Lower leg skin (tissue), 4 donors: ENCODE measurements at regions not wholly inside any gene's neighbourhood (a gene's known extent, or its start where the extent isn't known, plus 50 kb on each side); places are given as distances from the start of the nearest gene placed in this dataset.
"Not testable (repeated sequence)": the region's sequence is repeated elsewhere in the genome, so short reads cannot be mapped to it uniquely, and the experiment has no call there.

ENCODE experiments used
- DNase-seq, 2 donors: peaks; one replicate each; pipeline ENCODE4 v3.0.0-alpha.2; 2019; ENCODE audit warnings: low spot score in 2 of 2
- H3K4me3 ChIP-seq: fragments of 200-600 bp; sonication (generic); 2 replicates; pipeline ENCODE4 v1.5.1; 2017; ENCODE audit warnings: mild to moderate bottlenecking, low read depth; ENCODE audit not compliant: poor library complexity, severe bottlenecking
- CTCF ChIP-seq, 3 donors: fragments of 450-650 bp; IDR thresholded peaks; one replicate each; pipeline ENCODE4 v1.5.1; 2016; ENCODE audit warnings: antibody characterized with exemption in 3 of 3, mild to moderate bottlenecking in 3 of 3, moderate library complexity in 2 of 3
- POLR2A ChIP-seq, 2 donors: fragments of 450-650 bp; IDR thresholded peaks; one replicate each; pipeline ENCODE4 v1.6.1; 2016 to 2017; ENCODE audit warnings: antibody characterized with exemption in 2 of 2, mild to moderate bottlenecking in 1 of 2, moderate library complexity in 1 of 2
- WGBS, 2 donors: methylation state at CpG; one replicate each; pipeline ENCODE4 v1.1.5; 2018; 5-methylcytosine and 5-hydroxymethylcytosine counted together
- intact Hi-C: fragments of 100-400 bp; cut with DNase I; formaldehyde crosslinking; loops from one replicate; pipeline ENCODE4 v1.15.0; 2023; ENCODE audit warnings: low total_unique reads

DNA sequence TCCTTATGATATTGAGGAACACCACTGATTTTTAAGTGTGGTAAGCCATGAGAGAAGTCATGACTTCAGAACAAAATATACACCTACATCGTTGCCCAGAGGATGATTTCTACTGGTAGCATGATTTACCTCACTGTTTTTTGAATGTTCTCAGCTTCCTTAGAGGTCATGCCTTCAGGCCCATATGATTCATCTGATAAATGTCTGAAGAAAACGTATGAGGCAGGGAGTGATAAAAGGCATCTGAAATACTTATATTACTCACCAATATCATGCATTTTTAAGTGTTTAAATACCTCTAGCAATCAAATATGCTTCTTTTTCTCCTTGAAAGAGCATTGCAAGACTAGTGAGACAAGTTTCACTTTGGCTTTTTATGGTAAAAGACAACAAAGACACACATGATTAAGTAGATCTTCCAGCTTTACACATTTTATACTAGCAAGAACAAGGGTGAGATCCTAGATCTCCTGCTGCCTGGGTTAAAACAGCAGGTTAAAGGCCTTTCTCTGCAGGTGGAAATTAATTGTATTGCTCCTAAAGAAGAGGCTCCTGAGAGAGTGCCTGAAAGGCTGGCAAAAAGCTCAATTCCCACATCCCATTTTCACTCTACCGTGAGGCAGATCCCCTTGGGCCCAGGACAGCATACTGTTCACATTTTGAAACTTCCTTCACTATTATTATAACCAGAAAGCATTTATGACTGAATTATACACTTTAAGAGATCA is 432.4 kb downstream of the SLITRK1 start:
- H3K4me3 ChIP-seq: no peak overlapping the region
- no peak for DNase-seq
- intact Hi-C loops: no loop called here
- WGBS, 2 donors: 31 to 38% methylated on average over 3 of the region's 3 CpGs
- TF ChIP-seq CTCF (IDR thresholded peaks at IDR 0.05): no peak
- TF ChIP-seq POLR2A (IDR thresholded peaks at IDR 0.05): no peak

DNA sequence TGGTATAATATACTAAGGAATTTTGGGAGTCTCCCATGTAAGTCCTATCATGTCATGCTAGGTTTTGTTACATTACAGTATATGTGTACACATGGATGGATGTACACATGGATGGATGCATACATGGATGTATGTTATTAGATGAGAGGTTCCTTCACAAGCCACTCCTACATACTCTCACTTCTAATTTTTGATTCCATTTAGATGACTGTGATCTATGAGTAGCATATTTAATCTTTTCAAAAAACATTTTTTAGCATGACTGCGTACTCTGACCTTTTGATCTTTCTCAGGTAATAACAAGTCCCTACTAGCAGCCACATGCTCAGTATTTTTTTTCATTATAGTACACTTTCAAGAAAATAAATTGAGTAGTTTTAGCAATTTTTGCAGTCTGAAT is 441.8 kb downstream of the SLITRK1 start:
- intact Hi-C loops: no loop called here

GRCh38 chr13:83439464-83439863 is 442.8 kb downstream of the SLITRK1 start:
- intact Hi-C loops, DNase-seq, H3K4me3 ChIP-seq: not testable (repeated sequence)
- 91 to 92% methylated on average over 12 of the region's 12 CpGs for WGBS, 2 donors

More for the DNA sequence above, 441.8 kb downstream of the SLITRK1 start:
- no peak for DNase-seq
- 84 to 96% methylated on average over 1 of the region's 1 CpG for WGBS, 2 donors
- no peak overlapping the region for H3K4me3 ChIP-seq
- no peak for TF ChIP-seq CTCF (IDR thresholded peaks at IDR 0.05)
- no peak for TF ChIP-seq POLR2A (IDR thresholded peaks at IDR 0.05)

DNA sequence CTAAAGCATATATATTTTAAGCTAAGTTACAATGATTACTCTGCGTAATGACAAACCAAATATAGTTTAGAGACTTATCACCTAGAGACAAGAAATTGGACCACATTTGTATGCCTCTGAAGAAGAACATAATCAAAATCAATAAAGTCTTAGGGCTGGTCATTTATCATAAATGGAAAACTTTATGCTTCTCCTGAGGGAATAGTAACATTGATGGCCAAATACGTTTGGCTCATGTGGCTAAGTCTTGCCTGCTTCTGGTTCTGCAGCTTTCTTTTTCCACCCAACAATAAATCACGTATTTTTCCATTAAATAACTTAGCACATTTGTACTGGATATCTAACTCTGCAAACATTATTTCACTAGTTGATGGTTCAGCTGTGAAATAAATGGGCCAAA is 458.4 kb downstream of the SLITRK1 start:
- WGBS, 2 donors: 65 to 77% methylated on average over 3 of the region's 3 CpGs
- no peak for DNase-seq
- TF ChIP-seq CTCF (IDR thresholded peaks at IDR 0.05) (no peak), POLR2A (IDR thresholded peaks at IDR 0.05) (no peak)
- H3K4me3 ChIP-seq: no peak overlapping the region
- intact Hi-C loops: no loop called here

DNA sequence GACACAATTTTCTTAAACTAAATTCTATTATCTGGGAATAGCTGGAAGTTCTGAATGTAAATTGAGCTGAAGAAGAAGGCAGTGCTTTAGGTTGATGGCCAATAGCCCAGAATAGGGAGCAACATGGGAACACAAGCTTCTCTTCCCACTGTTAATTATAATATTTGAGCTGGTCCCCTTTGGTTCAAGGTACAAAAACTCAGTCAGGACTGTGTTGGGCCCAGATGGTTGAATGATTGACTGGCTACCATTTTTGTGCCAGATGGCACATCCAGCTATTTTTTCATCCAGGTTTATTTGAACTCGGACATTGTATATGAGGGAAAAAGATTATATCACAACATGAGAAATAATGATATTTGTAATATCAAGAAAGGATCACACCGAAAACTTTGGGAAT is 458.9 kb downstream of the SLITRK1 start:
- DNase-seq: no peak
- TF ChIP-seq CTCF (IDR thresholded peaks at IDR 0.05): no peak
- no peak for TF ChIP-seq POLR2A (IDR thresholded peaks at IDR 0.05)

DNA sequence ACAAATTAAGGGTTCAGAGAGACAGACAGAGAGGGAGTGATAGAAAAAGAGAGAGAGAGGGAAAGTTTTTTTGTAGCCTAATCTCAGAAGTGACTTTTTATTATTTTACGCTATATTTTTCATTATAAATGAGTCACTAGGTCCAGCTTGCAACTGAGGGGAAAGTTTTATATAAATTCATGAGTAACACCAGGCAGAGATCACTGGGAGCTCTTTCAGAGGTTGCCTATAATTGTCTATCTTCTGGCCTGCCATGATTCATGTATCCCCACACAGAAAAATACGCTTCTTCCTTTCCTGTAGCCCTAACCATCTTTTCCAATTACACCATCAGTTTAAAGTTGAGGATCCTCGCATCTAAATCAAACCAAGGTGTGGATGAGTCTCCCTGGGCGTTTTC is 467.9 kb downstream of the SLITRK1 start:
- DNase-seq: no peak
- no peak for TF ChIP-seq POLR2A (IDR thresholded peaks at IDR 0.05)
- no peak for TF ChIP-seq CTCF (IDR thresholded peaks at IDR 0.05)
- intact Hi-C loops: loop anchor here (5.0 kb wide), 1 partner anchor 1098 kb away; no protein-coding TSS in a partner anchor
- no peak overlapping the region for H3K4me3 ChIP-seq
- WGBS, 2 donors: 81 to 82% methylated on average over 4 of the region's 4 CpGs

More for the DNA sequence above, 458.9 kb downstream of the SLITRK1 start:
- WGBS, 2 donors: 79 to 84% methylated on average over 2 of the region's 2 CpGs
- intact Hi-C loops: no loop called here
- no peak overlapping the region for H3K4me3 ChIP-seq
